NB4 (cell line): ENCODE measurements at regions not wholly inside any gene's neighbourhood (a gene's known extent, or its start where the extent isn't known, plus 50 kb on each side); places are given as distances from the start of the nearest gene placed in this dataset.

Experiments
- DNase-seq: peaks from one replicate; pipeline ENCODE4 v3.0.0; 2010; ENCODE audit warnings: low read depth
- H3K4me3 ChIP-seq: one replicate; pipeline ENCODE4 v1.5.1; 2011; ENCODE audit warnings: mild to moderate bottlenecking, low read depth, low read length, moderate library complexity
- CTCF ChIP-seq: IDR thresholded peaks from one replicate; pipeline ENCODE4 v1.5.1; 2012; ENCODE audit warnings: low read depth, low read length
- MYC ChIP-seq: IDR thresholded peaks from 2 replicates; pipeline ENCODE4 v1.6.1; 2011; ENCODE audit warnings: low read depth, low read length
- POLR2A ChIP-seq: IDR thresholded peaks from 2 replicates; pipeline ENCODE4 v1.6.1; 2011; ENCODE audit warnings: mild to moderate bottlenecking; ENCODE audit not compliant: insufficient read length; ENCODE audit errors: extremely low read depth
- TF ChIP-seq, protein P1 (sequence below): IDR thresholded peaks from 2 replicates; pipeline ENCODE4 v1.6.1; 2011; ENCODE audit warnings: low read depth, low read length

GRCh38 chr1:239008568-239008967 is 377.8 kb upstream of the CHRM3 start:
- no peak overlapping the region for H3K4me3 ChIP-seq
- DNase-seq, result no peak
- TF ChIP-seq MYC, result no peak
- TF ChIP-seq CTCF, result no peak
- TF ChIP-seq POLR2A, result no peak
- TF ChIP-seq, protein P1, sequence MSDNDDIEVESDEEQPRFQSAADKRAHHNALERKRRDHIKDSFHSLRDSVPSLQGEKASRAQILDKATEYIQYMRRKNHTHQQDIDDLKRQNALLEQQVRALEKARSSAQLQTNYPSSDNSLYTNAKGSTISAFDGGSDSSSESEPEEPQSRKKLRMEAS, result no peak

- no peak for DNase-seq
- TF ChIP-seq CTCF, result no peak
- TF ChIP-seq, protein P1, result no peak
- TF ChIP-seq POLR2A, result no peak
- TF ChIP-seq MYC, result no peak
- no peak overlapping the region for H3K4me3 ChIP-seq
Observed at GRCh38 chr1:239006276-239006675, 380.1 kb upstream of the CHRM3 start.

- no peak for DNase-seq
- TF ChIP-seq MYC (no peak), CTCF (no peak), POLR2A (no peak)
- TF ChIP-seq, protein P1, result no peak
- H3K4me3 ChIP-seq, result no peak overlapping the region
Observed at GRCh38 chr1:238999944-239000343, 386.4 kb upstream of the CHRM3 start.

- TF ChIP-seq, protein P1, result no peak
- TF ChIP-seq CTCF (no peak), MYC (no peak), POLR2A (no peak)
- no peak overlapping the region for H3K4me3 ChIP-seq
- DNase-seq, result no peak
Observed at GRCh38 chr1:238998577-238998976, 387.8 kb upstream of the CHRM3 start.

DNA sequence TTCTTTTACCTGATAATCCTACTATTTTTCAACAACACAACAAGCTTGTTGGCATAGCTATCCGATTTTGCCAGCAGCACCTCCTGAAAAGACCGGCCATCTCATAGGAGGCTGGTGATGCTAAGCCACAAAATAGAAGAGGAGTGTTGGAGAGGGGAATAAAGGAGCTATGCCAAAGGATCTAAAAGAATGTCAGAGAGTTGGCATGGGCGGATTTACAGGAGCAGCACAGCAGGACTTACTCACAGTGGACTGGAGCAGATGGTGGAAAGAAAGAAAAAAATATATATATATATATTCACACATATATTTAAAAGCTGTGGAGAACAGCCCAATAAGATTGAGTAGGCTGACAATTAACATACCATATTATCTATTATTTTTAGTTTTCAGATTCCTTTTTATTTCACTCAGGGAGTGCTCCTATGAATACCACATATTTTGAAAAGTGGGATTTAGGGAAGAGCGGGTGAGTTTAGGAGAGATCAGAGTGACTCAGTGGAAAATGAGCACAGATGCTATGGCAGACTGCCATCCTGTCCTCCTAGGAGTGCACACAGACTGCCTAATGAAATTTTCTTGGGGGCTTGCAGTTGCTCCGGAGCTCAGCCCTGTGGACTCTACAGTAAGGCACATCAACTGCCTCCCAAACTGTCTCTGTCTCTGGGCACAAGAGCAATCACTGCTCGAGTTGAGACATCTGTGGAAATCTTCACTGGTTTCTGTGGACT is 394.4 kb upstream of the CHRM3 start:
- TF ChIP-seq CTCF, result no peak
- TF ChIP-seq, protein P1, result no peak
- TF ChIP-seq POLR2A, result no peak
- no peak for TF ChIP-seq MYC
- no peak overlapping the region for H3K4me3 ChIP-seq
- no peak for DNase-seq
